ENCODE measurements at regions not wholly inside any gene's neighbourhood (a gene's known extent, or its start where the extent isn't known, plus 50 kb on each side); places are given as distances from the start of the nearest gene placed in this dataset.

GRCh38 chr11:90555477-90555876 is 332.6 kb upstream of the CHORDC1 start:
- TF ChIP-seq SIN3A (IDR thresholded peaks at IDR 0.05; ENCODE audit: borderline replicate concordance, insufficient read depth, low read length), result no peak
- no peak for TF ChIP-seq REST (IDR thresholded peaks at IDR 0.05; ENCODE audit: insufficient read depth in 1 of 2, low read depth in 2 of 2, low read length in 2 of 2)
- no peak for TF ChIP-seq TAF1 (IDR thresholded peaks at IDR 0.05; ENCODE audit: borderline replicate concordance, insufficient read depth, low read length)
- no peak for TF ChIP-seq POLR2AphosphoS5 (IDR thresholded peaks at IDR 0.05; ENCODE audit: low read depth, low read length)
- no peak for TF ChIP-seq FOXP2 (optimal IDR thresholded peaks at IDR 0.05; ENCODE audit: borderline replicate concordance, extremely low read depth, extremely low read length, insufficient read depth)

- no peak for TF ChIP-seq TAF1 (IDR thresholded peaks at IDR 0.05; ENCODE audit: borderline replicate concordance, insufficient read depth, low read length)
- no peak for TF ChIP-seq FOXP2 (optimal IDR thresholded peaks at IDR 0.05; ENCODE audit: borderline replicate concordance, extremely low read depth, extremely low read length, insufficient read depth)
- no peak for TF ChIP-seq REST (IDR thresholded peaks at IDR 0.05; ENCODE audit: insufficient read depth in 1 of 2, low read depth in 2 of 2, low read length in 2 of 2)
- TF ChIP-seq SIN3A (IDR thresholded peaks at IDR 0.05; ENCODE audit: borderline replicate concordance, insufficient read depth, low read length), result no peak
- no peak for TF ChIP-seq POLR2AphosphoS5 (IDR thresholded peaks at IDR 0.05; ENCODE audit: low read depth, low read length)
Measured at GRCh38 chr11:90542092-90542491, 319.2 kb upstream of the CHORDC1 start.

GRCh38 chr11:90536301-90536700 is 313.5 kb upstream of the CHORDC1 start:
- TF ChIP-seq FOXP2 (optimal IDR thresholded peaks at IDR 0.05; ENCODE audit: borderline replicate concordance, extremely low read depth, extremely low read length, insufficient read depth) (no peak), REST (IDR thresholded peaks at IDR 0.05; ENCODE audit: insufficient read depth in 1 of 2, low read depth in 2 of 2, low read length in 2 of 2) (no peak), SIN3A (IDR thresholded peaks at IDR 0.05; ENCODE audit: borderline replicate concordance, insufficient read depth, low read length) (no peak), TAF1 (IDR thresholded peaks at IDR 0.05; ENCODE audit: borderline replicate concordance, insufficient read depth, low read length) (no peak), POLR2AphosphoS5 (IDR thresholded peaks at IDR 0.05; ENCODE audit: low read depth, low read length) (no peak)

GRCh38 chr11:90532125-90532524 is 309.3 kb upstream of the CHORDC1 start:
- TF ChIP-seq TAF1 (IDR thresholded peaks at IDR 0.05; ENCODE audit: borderline replicate concordance, insufficient read depth, low read length), result no peak
- TF ChIP-seq REST (IDR thresholded peaks at IDR 0.05; ENCODE audit: insufficient read depth in 1 of 2, low read depth in 2 of 2, low read length in 2 of 2), result no peak
- TF ChIP-seq POLR2AphosphoS5 (IDR thresholded peaks at IDR 0.05; ENCODE audit: low read depth, low read length), result no peak
- TF ChIP-seq SIN3A (IDR thresholded peaks at IDR 0.05; ENCODE audit: borderline replicate concordance, insufficient read depth, low read length), result no peak
- TF ChIP-seq FOXP2 (optimal IDR thresholded peaks at IDR 0.05; ENCODE audit: borderline replicate concordance, extremely low read depth, extremely low read length, insufficient read depth), result no peak

- TF ChIP-seq POLR2AphosphoS5 (IDR thresholded peaks at IDR 0.05; ENCODE audit: low read depth, low read length) (no peak), FOXP2 (optimal IDR thresholded peaks at IDR 0.05; ENCODE audit: borderline replicate concordance, extremely low read depth, extremely low read length, insufficient read depth) (no peak), SIN3A (IDR thresholded peaks at IDR 0.05; ENCODE audit: borderline replicate concordance, insufficient read depth, low read length) (no peak)
Measured at GRCh38 chr11:90531001-90531400, 308.2 kb upstream of the CHORDC1 start.
